Neural crest cell (in vitro differentiated cells): ENCODE measurements at regions not wholly inside any gene's neighbourhood (a gene's known extent, or its start where the extent isn't known, plus 50 kb on each side); places are given as distances from the start of the nearest gene placed in this dataset.

Source experiments
- DNase-seq: peaks from one replicate; pipeline ENCODE4 v3.0.0; 2021; ENCODE audit warnings: low read depth, mixed read lengths, low spot score
- H3K27ac Mint-ChIP-seq: one replicate; pipeline ENCODE4 v1.8.0; 2021; ENCODE audit warnings: mild to moderate bottlenecking, mixed read lengths; ENCODE audit not compliant: unreplicated experiment
- H3K27me3 Mint-ChIP-seq: 2 replicates; pipeline ENCODE4 v1.8.0; 2021; ENCODE audit warnings: low read depth, mild to moderate bottlenecking, mixed read lengths
- H3K36me3 Mint-ChIP-seq: 2 replicates; pipeline ENCODE4 v1.8.0; 2021; ENCODE audit warnings: low read depth, mild to moderate bottlenecking, mixed read lengths
- H3K4me1 Mint-ChIP-seq: 2 replicates; pipeline ENCODE4 v1.8.0; 2021; ENCODE audit warnings: mixed read lengths
- H3K4me3 Mint-ChIP-seq: one replicate; pipeline ENCODE4 v1.8.0; 2021; ENCODE audit warnings: mild to moderate bottlenecking, mixed read lengths
- H3K9me3 Mint-ChIP-seq: 2 replicates; pipeline ENCODE4 v1.8.0; 2021; ENCODE audit warnings: mixed read lengths
- TF ChIP-seq, protein P1 (sequence below): fragments of 200-600 bp; sonication (generic); conservative IDR thresholded peaks from 2 replicates; pipeline ENCODE4 v1.5.0; 2021; ENCODE audit warnings: antibody characterized with exemption, mild to moderate bottlenecking

- no peaks in the 10 kb centered on the region for H3K4me1 Mint-ChIP-seq
- H3K27ac Mint-ChIP-seq, result no peak overlapping the region
- no peak overlapping the region for H3K4me3 Mint-ChIP-seq
- DNase-seq, result no peak
- H3K9me3 Mint-ChIP-seq, result peaks cover 15% of the 10 kb centered on the region
- H3K36me3 Mint-ChIP-seq, result peaks cover 6% of the 10 kb centered on the region
- TF ChIP-seq, protein P1, sequence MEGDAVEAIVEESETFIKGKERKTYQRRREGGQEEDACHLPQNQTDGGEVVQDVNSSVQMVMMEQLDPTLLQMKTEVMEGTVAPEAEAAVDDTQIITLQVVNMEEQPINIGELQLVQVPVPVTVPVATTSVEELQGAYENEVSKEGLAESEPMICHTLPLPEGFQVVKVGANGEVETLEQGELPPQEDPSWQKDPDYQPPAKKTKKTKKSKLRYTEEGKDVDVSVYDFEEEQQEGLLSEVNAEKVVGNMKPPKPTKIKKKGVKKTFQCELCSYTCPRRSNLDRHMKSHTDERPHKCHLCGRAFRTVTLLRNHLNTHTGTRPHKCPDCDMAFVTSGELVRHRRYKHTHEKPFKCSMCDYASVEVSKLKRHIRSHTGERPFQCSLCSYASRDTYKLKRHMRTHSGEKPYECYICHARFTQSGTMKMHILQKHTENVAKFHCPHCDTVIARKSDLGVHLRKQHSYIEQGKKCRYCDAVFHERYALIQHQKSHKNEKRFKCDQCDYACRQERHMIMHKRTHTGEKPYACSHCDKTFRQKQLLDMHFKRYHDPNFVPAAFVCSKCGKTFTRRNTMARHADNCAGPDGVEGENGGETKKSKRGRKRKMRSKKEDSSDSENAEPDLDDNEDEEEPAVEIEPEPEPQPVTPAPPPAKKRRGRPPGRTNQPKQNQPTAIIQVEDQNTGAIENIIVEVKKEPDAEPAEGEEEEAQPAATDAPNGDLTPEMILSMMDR, result no peak
- no peaks in the 10 kb centered on the region for H3K27me3 Mint-ChIP-seq
Measured at GRCh38 chr1:96922181-96922580, 200.6 kb downstream of the PTBP2 start.

DNA sequence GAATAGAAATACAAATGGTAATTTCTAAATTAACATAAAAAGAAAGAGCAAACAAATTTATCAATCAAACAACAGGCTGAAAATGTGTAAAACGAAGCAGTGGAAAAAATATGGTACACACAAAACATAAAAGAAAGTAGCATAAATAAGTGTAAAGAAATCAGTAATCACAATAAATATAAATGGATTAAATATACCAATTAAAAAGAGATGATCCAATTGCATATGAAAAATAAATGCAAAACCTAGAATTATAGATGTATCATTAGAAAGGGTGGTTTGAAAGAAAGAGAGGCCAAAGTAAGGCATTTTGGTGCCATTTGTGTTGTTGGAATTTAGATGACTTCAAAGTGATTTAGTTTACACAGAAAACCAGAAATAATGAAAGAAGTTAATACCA, 202.2 kb downstream of the PTBP2 start:
- Mint-ChIP-seq H3K4me1 (no peaks in the 10 kb centered on the region), H3K27ac (no peak overlapping the region), H3K27me3 (no peaks in the 10 kb centered on the region), H3K36me3 (peaks cover 6% of the 10 kb centered on the region), H3K9me3 (peaks cover 15% of the 10 kb centered on the region), H3K4me3 (no peak overlapping the region)
- TF ChIP-seq, protein P1, result no peak
- DNase-seq, result no peak

DNA sequence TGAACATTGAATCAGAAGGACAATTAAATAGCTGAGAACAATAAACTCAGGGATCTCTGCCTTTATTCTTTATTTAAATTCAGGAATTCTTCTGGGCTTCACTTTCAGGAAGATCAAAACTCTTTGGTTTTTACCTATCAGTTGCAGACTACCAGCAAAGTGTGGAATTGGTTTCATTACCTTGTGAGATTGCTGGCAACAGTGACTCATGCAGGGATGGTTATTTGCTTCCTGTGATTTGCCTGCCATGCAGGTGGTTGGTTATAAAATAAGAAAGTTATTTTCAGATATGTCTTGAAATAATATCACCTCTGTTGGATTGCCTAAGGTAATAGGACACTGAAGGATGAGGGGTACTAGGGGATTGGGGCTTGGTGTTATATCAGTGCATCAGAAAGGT, 204.6 kb downstream of the PTBP2 start:
- Mint-ChIP-seq H3K4me3 (no peak overlapping the region), H3K4me1 (no peaks in the 10 kb centered on the region), H3K27me3 (no peaks in the 10 kb centered on the region), H3K27ac (no peak overlapping the region), H3K36me3 (peaks cover 6% of the 10 kb centered on the region), H3K9me3 (peaks cover 15% of the 10 kb centered on the region)
- TF ChIP-seq, protein P1, result no peak
- no peak for DNase-seq

DNA sequence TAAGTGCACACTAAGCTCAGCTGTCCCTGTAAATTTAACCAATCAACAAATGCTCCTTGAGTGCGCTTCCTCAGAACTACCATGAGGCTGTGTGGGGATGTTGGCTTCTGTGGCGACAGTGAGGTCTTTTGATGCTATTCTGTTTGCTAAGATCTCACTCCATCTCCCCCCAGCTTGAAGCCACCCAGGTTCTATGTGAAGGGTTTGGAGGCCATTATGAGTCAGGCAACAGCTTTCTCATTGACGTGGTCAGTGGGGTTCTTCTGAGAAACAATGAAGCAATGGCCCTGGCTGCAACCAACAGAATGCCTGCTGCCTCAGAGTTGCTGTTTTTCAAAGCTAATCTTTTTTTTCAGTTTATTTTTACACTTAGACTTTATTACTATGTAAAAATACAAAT, 205.5 kb downstream of the PTBP2 start:
- no peak for DNase-seq
- no peak overlapping the region for H3K27ac Mint-ChIP-seq
- H3K4me3 Mint-ChIP-seq, result no peak overlapping the region
- H3K4me1 Mint-ChIP-seq, result no peaks in the 10 kb centered on the region
- peaks cover 6% of the 10 kb centered on the region for H3K36me3 Mint-ChIP-seq
- no peaks in the 10 kb centered on the region for H3K27me3 Mint-ChIP-seq
- peaks cover 15% of the 10 kb centered on the region for H3K9me3 Mint-ChIP-seq
- TF ChIP-seq, protein P1, result no peak

- DNase-seq, result no peak
- no peaks in the 10 kb centered on the region for H3K4me1 Mint-ChIP-seq
- H3K36me3 Mint-ChIP-seq, result no peaks in the 10 kb centered on the region
- no peaks in the 10 kb centered on the region for H3K27me3 Mint-ChIP-seq
- TF ChIP-seq, protein P1, result no peak
- no peaks in the 10 kb centered on the region for H3K9me3 Mint-ChIP-seq
- no peak overlapping the region for H3K4me3 Mint-ChIP-seq
- H3K27ac Mint-ChIP-seq, result no peak overlapping the region
Measured at GRCh38 chr1:96931136-96931535, 209.6 kb downstream of the PTBP2 start.

GRCh38 chr1:96934282-96934681, 212.7 kb downstream of the PTBP2 start:
- no peaks in the 10 kb centered on the region for H3K4me1 Mint-ChIP-seq
- H3K27ac Mint-ChIP-seq, result no peak overlapping the region
- H3K36me3 Mint-ChIP-seq, result no peaks in the 10 kb centered on the region
- no peaks in the 10 kb centered on the region for H3K9me3 Mint-ChIP-seq
- no peaks in the 10 kb centered on the region for H3K27me3 Mint-ChIP-seq
- TF ChIP-seq, protein P1, result no peak
- DNase-seq, result no peak
- H3K4me3 Mint-ChIP-seq, result no peak overlapping the region
